Neural progenitor cell (in vitro differentiated cells): ENCODE measurements at regions not wholly inside any gene's neighbourhood (a gene's known extent, or its start where the extent isn't known, plus 50 kb on each side); places are given as distances from the start of the nearest gene placed in this dataset.
A peak's percentile ranks its signal among the peaks of the same experiment; 100 is the strongest.

Source experiments
- DNase-seq: peaks from one replicate; pipeline ENCODE4 v3.0.0-alpha.2; 2016; ENCODE audit warnings: low spot score
- H2AFZ ChIP-seq: fragments of 200-600 bp; sonication (generic); replicated peaks from 2 replicates; pipeline ENCODE4 v1.6.1; 2016; ENCODE audit warnings: antibody characterized with exemption
- H3F3A ChIP-seq: fragments of 200-600 bp; sonication (generic); 2 replicates; pipeline ENCODE4 v1.6.1; 2016; ENCODE audit warnings: antibody characterized with exemption, low read depth
- H3K27ac ChIP-seq: fragments of 200-600 bp; sonication (generic); 2 replicates; pipeline ENCODE4 v1.5.1; 2016; ENCODE audit warnings: mild to moderate bottlenecking
- H3K27me3 ChIP-seq: fragments of 200-600 bp; sonication (generic); 2 replicates; pipeline ENCODE4 v1.6.1; 2016; ENCODE audit warnings: mild to moderate bottlenecking, moderate library complexity
- H3K36me3 ChIP-seq: fragments of 200-600 bp; sonication (generic); 2 replicates; pipeline ENCODE4 v1.5.1; 2016
- H3K4me1 ChIP-seq: fragments of 200-600 bp; sonication (generic); 2 replicates; pipeline ENCODE4 v1.6.1; 2016; ENCODE audit warnings: mixed run types
- H3K4me2 ChIP-seq: fragments of 200-600 bp; sonication (generic); 2 replicates; pipeline ENCODE4 v1.6.1; 2016
- H3K4me3 ChIP-seq: fragments of 200-600 bp; sonication (generic); 2 replicates; pipeline ENCODE4 v1.5.1; 2016
- H3K79me2 ChIP-seq: fragments of 200-600 bp; sonication (generic); 2 replicates; pipeline ENCODE4 v1.6.1; 2016; ENCODE audit warnings: low read depth
- H3K9ac ChIP-seq: fragments of 200-600 bp; sonication (generic); 2 replicates; pipeline ENCODE4 v1.6.1; 2016
- H3K9me3 ChIP-seq: fragments of 200-600 bp; sonication (generic); 2 replicates; pipeline ENCODE4 v1.5.1; 2016; ENCODE audit warnings: low read depth
- H4K20me1 ChIP-seq: fragments of 200-600 bp; sonication (generic); 2 replicates; pipeline ENCODE4 v1.6.1; 2016; ENCODE audit warnings: low read depth
- H3K27ac Mint-ChIP-seq: 3 replicates; pipeline ENCODE4 v1.8.0; 2021; ENCODE audit warnings: mixed read lengths
- H3K27me3 Mint-ChIP-seq: 2 replicates; pipeline ENCODE4 v1.8.0; 2022; ENCODE audit warnings: low read depth, mild to moderate bottlenecking, inconsistent platforms, moderate library complexity, mixed read lengths; ENCODE audit not compliant: insufficient read depth
- H3K36me3 Mint-ChIP-seq: 3 replicates; pipeline ENCODE4 v1.8.0; 2021; ENCODE audit warnings: mixed read lengths
- H3K4me1 Mint-ChIP-seq: 3 replicates; pipeline ENCODE4 v1.8.0; 2021; ENCODE audit warnings: mixed read lengths
- H3K4me3 Mint-ChIP-seq: 3 replicates; pipeline ENCODE4 v1.8.0; 2021; ENCODE audit warnings: mild to moderate bottlenecking, moderate library complexity, mixed read lengths
- H3K9me3 Mint-ChIP-seq: 3 replicates; pipeline ENCODE4 v1.8.0; 2020; ENCODE audit warnings: mixed read lengths
- EZH2 ChIP-seq: fragments of 200-600 bp; sonication (generic); IDR thresholded peaks from 2 replicates; pipeline ENCODE4 v1.6.1; 2017; ENCODE audit warnings: antibody characterized with exemption, mild to moderate bottlenecking, moderate library complexity
- EZH2phosphoT487 ChIP-seq: fragments of 200-600 bp; sonication (generic); IDR thresholded peaks from 2 replicates; pipeline ENCODE4 v1.6.1; 2017; ENCODE audit warnings: antibody characterized with exemption
- TF ChIP-seq, protein P1 (sequence below): fragments of 200-600 bp; sonication (generic); IDR thresholded peaks from 2 replicates; pipeline ENCODE4 v1.5.1; 2017; ENCODE audit warnings: antibody characterized with exemption, mild to moderate bottlenecking

DNA sequence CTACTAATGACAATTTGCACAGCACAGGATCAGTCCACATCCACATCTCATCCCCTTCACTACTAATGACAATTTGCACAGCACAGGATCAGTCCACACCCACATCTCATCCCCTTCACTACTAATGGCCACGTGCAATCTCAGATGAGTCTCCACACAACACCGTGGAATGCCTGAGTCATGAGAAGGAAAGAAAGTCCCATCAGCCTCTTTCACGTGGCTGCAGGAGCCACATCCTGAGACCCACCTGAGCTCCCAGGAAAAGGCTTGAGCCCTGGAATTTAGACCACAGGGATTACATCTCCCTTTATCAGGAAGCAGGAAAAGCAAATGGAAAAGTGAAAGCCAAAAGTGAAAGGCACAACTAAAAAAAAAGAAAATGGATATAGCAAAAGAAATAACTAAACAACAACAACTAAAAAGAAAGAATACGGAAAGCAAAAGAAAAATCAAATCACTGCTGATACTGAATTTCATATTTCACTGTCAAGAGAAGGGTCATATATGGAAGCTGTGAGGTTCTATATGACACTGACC lies 1300.5 kb downstream of the TMEM121 start:
- H3K4me1 ChIP-seq = no peaks in the 10 kb centered on the region
- no peaks in the 10 kb centered on the region for H3K36me3 Mint-ChIP-seq
- no peak for DNase-seq
- no peak overlapping the region for H3K27ac Mint-ChIP-seq
- TF ChIP-seq, protein P1, sequence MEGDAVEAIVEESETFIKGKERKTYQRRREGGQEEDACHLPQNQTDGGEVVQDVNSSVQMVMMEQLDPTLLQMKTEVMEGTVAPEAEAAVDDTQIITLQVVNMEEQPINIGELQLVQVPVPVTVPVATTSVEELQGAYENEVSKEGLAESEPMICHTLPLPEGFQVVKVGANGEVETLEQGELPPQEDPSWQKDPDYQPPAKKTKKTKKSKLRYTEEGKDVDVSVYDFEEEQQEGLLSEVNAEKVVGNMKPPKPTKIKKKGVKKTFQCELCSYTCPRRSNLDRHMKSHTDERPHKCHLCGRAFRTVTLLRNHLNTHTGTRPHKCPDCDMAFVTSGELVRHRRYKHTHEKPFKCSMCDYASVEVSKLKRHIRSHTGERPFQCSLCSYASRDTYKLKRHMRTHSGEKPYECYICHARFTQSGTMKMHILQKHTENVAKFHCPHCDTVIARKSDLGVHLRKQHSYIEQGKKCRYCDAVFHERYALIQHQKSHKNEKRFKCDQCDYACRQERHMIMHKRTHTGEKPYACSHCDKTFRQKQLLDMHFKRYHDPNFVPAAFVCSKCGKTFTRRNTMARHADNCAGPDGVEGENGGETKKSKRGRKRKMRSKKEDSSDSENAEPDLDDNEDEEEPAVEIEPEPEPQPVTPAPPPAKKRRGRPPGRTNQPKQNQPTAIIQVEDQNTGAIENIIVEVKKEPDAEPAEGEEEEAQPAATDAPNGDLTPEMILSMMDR = no peak
- TF ChIP-seq EZH2 = no peak
- no peak for TF ChIP-seq EZH2phosphoT487
- H3K27me3 ChIP-seq = no peaks in the 10 kb centered on the region
- no peak overlapping the region for H3K27ac ChIP-seq
- no peak overlapping the region for H3K4me3 ChIP-seq
- H3K9me3 ChIP-seq = peaks cover 9% of the 10 kb centered on the region
- peaks cover 2% of the 10 kb centered on the region for H3K27me3 Mint-ChIP-seq
- no peak overlapping the region for H3K9ac ChIP-seq
- no peaks in the 10 kb centered on the region for H4K20me1 ChIP-seq
- no peaks in the 10 kb centered on the region for H3F3A ChIP-seq
- H3K9me3 Mint-ChIP-seq = peaks cover 37% of the 10 kb centered on the region
- no peak overlapping the region for H2AFZ ChIP-seq
- H3K4me1 Mint-ChIP-seq = no peaks in the 10 kb centered on the region
- H3K79me2 ChIP-seq = no peaks in the 10 kb centered on the region
- H3K36me3 ChIP-seq = no peaks in the 10 kb centered on the region
- no peak overlapping the region for H3K4me3 Mint-ChIP-seq
- H3K4me2 ChIP-seq = no peak overlapping the region

DNA sequence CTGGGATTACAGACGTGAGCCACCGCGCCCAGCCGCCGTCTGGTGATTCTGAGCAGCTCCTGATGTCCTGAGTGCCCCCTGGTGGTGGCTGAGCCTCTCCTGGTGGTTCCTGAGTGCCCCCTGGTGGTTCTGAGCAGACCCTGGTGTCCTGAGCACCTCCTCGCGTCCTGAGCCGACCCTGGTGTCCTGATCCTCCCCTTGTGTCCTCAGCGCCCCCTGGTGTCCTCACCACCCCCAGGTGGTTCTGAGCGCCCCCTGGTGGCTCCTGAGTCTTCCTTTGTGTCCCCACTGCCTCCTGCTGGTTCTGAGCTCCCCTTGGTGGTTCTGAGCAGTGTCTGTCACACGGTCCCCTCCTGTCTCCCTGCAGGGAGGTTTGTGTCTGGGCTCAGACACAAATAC lies 1304.9 kb downstream of the TMEM121 start:
- H3K27me3 Mint-ChIP-seq = peaks cover 2% of the 10 kb centered on the region
- TF ChIP-seq, protein P1 = peak; percentile 28
- no peak for TF ChIP-seq EZH2phosphoT487
- no peak overlapping the region for H3K4me3 ChIP-seq

DNA sequence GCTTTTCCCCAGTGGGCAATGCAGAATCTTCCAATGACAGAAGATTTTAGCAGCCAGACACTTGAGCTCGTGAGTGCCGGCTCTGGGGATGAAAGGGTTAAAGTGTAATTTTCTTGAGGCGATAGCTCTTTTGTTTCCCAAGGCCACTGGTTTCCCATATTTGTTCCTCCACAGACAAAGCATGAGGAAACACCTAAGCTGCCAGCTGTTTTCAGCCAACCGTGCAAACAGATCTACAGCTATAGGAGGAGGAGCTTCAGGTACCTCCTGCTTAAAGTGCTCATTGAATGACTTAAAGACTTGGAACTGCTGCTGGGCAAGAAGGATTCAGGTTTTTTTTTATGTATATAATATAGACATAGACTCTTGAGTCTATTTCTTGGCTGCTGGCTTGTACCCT lies 1311.5 kb downstream of the TMEM121 start:
- no peaks in the 10 kb centered on the region for H3K36me3 Mint-ChIP-seq
- H3K4me1 Mint-ChIP-seq = no peaks in the 10 kb centered on the region
- H3K27ac Mint-ChIP-seq = no peak overlapping the region

More for the DNA sequence above, 1304.9 kb downstream of the TMEM121 start:
- H3K79me2 ChIP-seq = no peaks in the 10 kb centered on the region
- no peaks in the 10 kb centered on the region for H3K27me3 ChIP-seq
- H3K4me2 ChIP-seq = no peak overlapping the region
- H3F3A ChIP-seq = no peaks in the 10 kb centered on the region
- no peak overlapping the region for H2AFZ ChIP-seq
- H3K27ac Mint-ChIP-seq = no peak overlapping the region
- peaks cover 2% of the 10 kb centered on the region for H3K36me3 Mint-ChIP-seq
- H3K4me1 Mint-ChIP-seq = no peaks in the 10 kb centered on the region
- peaks cover 46% of the 10 kb centered on the region for H3K9me3 Mint-ChIP-seq
- H3K27ac ChIP-seq = no peak overlapping the region
- H3K36me3 ChIP-seq = no peaks in the 10 kb centered on the region
- DNase-seq = no peak
- no peaks in the 10 kb centered on the region for H4K20me1 ChIP-seq
- H3K4me3 Mint-ChIP-seq = no peak overlapping the region
- H3K4me1 ChIP-seq = no peaks in the 10 kb centered on the region
- peaks cover 19% of the 10 kb centered on the region for H3K9me3 ChIP-seq
- no peak overlapping the region for H3K9ac ChIP-seq

More for the DNA sequence above, 1311.5 kb downstream of the TMEM121 start:
- H3K4me3 ChIP-seq = no peak overlapping the region
- H3K9me3 ChIP-seq = peaks cover 24% of the 10 kb centered on the region
- no peaks in the 10 kb centered on the region for H3K4me1 ChIP-seq
- Mint-ChIP-seq H3K27me3 (peaks cover 2% of the 10 kb centered on the region), H3K9me3 (peaks cover 49% of the 10 kb centered on the region), H3K4me3 (no peak overlapping the region)
- H3K27ac ChIP-seq = no peak overlapping the region
- H3F3A ChIP-seq = no peaks in the 10 kb centered on the region
- H3K9ac ChIP-seq = no peak overlapping the region
- H3K4me2 ChIP-seq = no peak overlapping the region
- no peaks in the 10 kb centered on the region for H3K36me3 ChIP-seq
- DNase-seq = no peak
- H2AFZ ChIP-seq = no peak overlapping the region
- TF ChIP-seq EZH2phosphoT487 (no peak), EZH2 (no peak)
- TF ChIP-seq, protein P1 = no peak
- H3K79me2 ChIP-seq = no peaks in the 10 kb centered on the region
- no peaks in the 10 kb centered on the region for H3K27me3 ChIP-seq
- H4K20me1 ChIP-seq = no peaks in the 10 kb centered on the region
